Gastrocnemius medialis (tissue), 4 donors: ENCODE measurements at regions not wholly inside any gene's neighbourhood (a gene's known extent, or its start where the extent isn't known, plus 50 kb on each side); places are given as distances from the start of the nearest gene placed in this dataset.

ENCODE experiments used
- POLR2A ChIP-seq, 2 donors: fragments of 450-650 bp; IDR thresholded peaks; one replicate each; pipeline ENCODE4 v1.6.1; 2017; ENCODE audit warnings: antibody characterized with exemption in 2 of 2, mild to moderate bottlenecking in 2 of 2, moderate library complexity in 2 of 2
- TF ChIP-seq, protein P1 (sequence below), 5 experiments: fragments of 450-650 bp in 3 of 5; fragments of 200-600 bp in 2 of 5; sonication (generic) in 2 of 5; IDR thresholded peaks in 4 of 5; conservative IDR thresholded peaks in 1 of 5; 1 replicate in 4 of 5; 2 replicates in 1 of 5; pipeline ENCODE4 v1.5.1; 2016 to 2019; ENCODE audit warnings: antibody characterized with exemption in 5 of 5, mild to moderate bottlenecking in 3 of 5, moderate library complexity in 3 of 5

DNA sequence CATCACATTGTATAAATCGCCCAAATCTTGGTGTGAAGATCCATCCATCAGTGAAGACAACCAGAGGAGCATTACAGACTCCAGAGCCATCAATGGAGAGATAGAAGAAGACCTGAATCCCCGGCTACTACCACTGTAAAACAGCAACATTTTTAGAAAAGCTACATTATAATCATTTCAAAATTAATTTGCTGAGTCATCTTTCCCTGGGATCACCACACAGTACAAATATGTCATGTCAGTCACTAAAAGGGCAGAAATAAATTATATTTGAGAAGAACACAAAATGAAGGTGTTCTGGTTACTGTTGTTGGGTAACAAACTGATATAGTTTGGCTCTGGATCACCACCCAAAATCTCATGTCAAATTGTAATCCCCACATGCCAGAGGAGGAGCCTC, 218.5 kb upstream of the STT3B start:
- TF ChIP-seq, protein P1, sequence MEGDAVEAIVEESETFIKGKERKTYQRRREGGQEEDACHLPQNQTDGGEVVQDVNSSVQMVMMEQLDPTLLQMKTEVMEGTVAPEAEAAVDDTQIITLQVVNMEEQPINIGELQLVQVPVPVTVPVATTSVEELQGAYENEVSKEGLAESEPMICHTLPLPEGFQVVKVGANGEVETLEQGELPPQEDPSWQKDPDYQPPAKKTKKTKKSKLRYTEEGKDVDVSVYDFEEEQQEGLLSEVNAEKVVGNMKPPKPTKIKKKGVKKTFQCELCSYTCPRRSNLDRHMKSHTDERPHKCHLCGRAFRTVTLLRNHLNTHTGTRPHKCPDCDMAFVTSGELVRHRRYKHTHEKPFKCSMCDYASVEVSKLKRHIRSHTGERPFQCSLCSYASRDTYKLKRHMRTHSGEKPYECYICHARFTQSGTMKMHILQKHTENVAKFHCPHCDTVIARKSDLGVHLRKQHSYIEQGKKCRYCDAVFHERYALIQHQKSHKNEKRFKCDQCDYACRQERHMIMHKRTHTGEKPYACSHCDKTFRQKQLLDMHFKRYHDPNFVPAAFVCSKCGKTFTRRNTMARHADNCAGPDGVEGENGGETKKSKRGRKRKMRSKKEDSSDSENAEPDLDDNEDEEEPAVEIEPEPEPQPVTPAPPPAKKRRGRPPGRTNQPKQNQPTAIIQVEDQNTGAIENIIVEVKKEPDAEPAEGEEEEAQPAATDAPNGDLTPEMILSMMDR (IDR thresholded peaks at IDR 0.05 in 4 of 5, conservative IDR thresholded peaks at IDR 0.05 in 1 of 5) = no peak
- TF ChIP-seq POLR2A (IDR thresholded peaks at IDR 0.05) = no peak
